Activated naive CD4-positive, alpha-beta T cell (primary cell): ENCODE measurements at regions not wholly inside any gene's neighbourhood (a gene's known extent, or its start where the extent isn't known, plus 50 kb on each side); places are given as distances from the start of the nearest gene placed in this dataset.

Experiments used
- DNase-seq, 4 experiments: peaks; one replicate each; lab custom pipeline; 2025; lab: John Stamatoyannopoulos, UW

DNA sequence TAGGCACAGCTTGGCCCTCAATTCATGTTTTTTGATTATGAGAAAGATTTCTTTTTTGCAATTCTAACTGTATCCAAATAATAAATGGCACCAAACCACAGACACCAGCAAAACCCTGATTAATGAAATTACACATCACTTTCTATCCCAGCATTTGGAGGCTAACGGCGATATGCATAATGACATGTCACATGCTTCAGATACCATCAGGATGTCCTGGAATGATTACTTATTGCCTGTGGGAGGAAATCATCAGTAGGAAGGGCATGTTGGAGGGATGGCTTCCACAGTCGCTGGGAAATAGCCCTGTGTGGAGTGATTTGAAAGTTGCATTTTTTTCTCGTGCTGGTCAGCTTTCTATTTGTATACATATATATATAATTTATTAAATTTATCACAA is 121.7 kb downstream of the CMPK2 start:
- no peak for DNase-seq

DNA sequence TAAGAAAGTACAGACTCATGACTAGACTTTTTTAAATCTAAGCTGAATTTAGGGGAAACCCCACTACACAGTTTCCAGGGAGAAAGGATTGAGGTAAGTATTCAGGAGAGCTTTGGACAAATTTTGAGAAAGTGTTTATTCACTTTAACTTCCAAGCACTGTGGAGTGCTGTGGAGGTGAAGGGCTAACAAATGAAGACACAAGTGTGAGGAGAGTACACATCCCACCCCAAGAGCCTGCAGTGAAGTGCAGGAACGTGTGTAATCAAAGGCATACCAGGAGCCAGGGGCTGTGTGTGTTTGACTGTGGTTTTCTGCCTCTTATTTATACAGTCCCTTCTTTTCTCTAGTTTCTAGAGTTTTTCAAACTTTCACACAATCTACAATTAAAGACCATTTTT is 118.3 kb downstream of the CMPK2 start:
- no peak for DNase-seq

DNA sequence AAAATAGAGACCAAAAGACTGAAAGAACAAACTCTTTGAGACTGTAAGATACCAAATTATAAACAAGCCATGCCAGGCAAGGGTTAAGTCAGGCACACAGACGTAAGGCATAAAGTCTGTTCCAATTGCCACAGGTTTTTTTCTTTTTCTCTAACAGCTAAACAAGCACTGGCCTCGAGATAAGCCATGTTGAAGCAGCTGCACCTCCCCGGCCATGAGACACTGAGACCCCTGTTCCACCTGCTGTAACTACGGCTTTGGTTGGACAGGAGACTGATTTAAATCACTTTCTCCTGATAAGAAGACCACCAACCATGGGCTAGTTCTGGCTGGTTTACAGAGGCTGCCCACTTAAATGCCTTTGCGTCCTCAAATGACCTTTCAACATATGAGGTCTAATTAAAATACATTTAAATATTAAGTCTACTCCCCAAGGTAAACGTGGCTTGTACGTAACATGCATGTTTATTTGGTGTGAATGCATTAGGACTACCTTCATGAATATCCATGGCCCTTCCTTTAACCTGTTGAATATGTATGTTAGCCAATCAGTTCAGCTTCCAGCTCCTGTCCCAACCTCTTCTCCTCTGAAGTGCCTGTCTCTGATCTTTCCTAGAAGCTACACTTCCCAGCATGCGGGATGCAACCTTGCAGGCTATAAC is 117.2 kb downstream of the CMPK2 start:
- DNase-seq = no peak

DNA sequence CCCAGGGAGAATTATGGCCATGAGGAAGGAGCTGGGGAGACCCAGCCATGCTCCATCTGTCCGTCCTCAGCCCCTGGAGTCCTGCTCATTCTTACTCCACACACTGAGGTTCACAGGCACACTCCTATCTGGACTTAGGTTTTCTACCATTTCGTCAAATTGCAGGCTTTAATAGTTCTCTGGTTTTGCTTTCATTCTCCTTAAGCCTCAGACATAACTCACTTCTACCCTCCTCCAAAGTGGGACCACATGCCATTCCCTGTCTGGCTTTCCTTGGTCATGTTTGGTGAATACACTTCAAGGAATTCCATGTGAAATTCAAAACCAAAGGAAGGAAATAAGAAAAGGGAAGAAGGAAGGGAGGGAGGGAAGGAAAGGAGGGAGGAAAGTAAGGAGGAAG is 115.7 kb downstream of the CMPK2 start:
- DNase-seq = no peak

DNA sequence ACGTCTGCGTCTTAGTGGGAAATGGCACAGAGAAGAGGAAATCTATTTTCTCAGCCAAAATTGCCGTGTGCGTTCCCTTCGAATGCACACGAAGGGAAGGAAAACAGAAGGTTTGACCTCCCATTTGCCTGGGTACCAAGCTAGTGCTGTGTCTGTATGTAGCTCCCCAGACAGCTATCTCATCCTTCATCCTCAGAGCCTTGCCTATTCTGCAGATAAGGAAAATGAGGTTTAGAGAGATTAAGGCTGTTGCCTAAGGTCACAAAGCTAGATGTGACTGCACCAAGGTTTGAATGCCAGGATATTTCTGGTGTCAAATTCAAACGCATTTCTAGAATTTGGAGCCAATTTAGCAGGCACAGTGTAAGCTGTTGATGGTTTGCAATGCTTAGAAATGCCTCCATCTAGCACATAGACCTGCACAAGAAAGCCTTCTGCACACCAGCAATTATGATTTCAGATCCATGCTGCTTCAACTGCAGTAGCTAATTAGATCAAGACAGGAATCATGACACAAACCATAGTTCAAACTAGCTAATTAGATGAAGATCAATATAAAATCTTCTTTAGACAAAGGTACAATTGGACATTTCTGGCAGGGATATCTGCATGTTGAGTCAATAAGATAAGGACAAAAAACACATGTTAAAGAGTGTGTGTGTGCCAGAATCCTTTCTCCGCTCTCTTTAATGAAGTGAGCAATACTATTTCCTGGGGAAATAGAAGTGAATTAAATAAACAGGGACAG is 115.1 kb downstream of the CMPK2 start:
- no peak for DNase-seq

DNA sequence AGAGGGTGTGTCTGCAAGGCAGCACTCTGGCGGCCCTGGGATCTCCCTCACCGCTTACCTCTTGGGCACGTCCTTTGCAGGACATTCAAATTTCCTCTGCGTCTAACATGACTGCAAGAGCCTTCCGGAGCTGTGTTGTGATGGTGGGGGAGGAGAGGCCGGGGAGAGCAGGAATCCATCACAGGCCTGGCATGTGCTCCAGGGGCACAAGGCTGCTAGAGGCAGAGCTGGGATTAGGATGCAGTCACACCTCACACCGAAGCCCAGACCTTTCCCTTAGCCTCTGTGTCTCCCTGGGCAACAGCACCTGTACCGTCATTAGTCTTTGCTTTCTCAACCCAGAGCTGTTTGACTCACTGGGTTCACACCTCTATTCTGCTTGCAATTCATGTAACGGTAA is 111.3 kb downstream of the CMPK2 start:
- DNase-seq = no peak

DNA sequence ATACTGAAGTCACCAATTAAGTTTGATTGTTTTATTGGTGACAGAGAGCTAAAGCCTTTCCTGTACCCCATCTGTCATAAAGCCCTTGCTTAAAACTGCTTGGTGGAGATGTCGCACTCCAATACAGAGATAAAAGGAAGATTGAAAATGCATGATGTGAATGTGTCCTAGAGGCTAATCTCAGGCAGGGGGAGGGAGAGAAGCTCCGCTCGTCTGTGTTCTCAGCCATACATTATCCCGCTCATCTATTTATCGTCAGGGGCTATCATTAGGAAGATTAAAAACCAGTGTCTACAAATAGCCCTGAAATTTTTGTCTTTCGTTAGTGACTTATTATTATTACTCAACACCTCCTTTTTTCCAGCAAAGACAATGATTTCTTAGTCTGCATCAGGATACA is 110.3 kb downstream of the CMPK2 start:
- DNase-seq = no peak

DNA sequence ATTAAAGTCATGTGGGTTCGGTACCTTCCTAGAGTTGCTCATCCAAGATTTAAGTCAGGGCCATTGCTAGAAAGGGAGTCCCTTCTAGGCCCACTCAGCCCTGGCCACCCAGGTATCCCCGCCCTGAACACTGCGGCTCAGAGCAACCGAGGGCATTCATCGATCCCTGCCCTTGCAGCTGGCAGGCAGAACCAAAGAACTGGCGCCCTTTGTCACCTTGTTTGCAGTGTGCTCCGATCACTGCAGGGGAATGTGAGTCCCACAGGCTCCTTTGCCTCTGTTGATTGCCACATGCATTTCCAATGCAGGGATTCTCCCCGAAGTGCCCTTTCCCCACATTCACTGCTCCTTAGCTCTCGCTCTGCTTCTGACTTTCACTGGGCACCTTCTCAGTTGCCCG is 108.5 kb downstream of the CMPK2 start:
- no peak for DNase-seq

DNA sequence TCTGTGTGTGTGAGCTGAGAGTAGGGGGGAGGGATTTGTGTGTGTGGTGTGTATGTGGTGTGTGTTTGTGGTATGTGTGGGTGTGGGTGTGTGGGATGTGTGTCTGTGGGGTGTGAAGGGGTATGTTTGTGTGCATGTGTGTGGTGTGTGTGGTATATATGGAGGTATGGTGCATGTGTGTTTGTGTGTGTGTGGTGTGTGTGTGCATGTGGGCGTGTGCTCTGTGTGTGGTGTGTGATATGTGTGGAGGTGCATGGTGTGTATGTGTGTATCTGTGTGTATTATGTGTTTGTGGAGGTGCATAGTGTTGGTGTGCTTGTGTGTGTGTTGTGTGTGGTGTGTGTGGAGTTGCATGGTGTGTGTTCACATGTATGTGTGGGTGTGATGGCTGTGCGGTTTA is 106.0 kb downstream of the CMPK2 start:
- DNase-seq = no peak

DNA sequence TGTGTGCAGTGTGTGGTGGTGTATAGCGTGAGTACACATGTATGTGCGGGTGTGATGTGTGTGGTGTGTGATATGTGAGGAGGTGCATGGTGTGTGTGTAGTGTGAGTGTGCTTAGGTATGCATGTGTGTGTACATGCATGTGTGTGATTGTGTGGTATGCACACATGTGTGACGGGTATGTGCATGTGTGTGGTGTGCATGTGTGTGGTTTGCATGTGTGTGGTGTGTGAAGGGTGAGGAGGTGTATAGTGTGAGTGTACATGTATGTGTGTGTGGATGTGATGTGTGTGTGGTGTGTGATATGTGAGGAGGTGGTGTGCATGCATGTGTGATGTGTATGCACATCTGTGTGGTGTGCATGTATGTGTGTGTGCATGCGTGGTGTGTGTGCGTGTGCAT is 105.6 kb downstream of the CMPK2 start:
- DNase-seq = no peak

DNA sequence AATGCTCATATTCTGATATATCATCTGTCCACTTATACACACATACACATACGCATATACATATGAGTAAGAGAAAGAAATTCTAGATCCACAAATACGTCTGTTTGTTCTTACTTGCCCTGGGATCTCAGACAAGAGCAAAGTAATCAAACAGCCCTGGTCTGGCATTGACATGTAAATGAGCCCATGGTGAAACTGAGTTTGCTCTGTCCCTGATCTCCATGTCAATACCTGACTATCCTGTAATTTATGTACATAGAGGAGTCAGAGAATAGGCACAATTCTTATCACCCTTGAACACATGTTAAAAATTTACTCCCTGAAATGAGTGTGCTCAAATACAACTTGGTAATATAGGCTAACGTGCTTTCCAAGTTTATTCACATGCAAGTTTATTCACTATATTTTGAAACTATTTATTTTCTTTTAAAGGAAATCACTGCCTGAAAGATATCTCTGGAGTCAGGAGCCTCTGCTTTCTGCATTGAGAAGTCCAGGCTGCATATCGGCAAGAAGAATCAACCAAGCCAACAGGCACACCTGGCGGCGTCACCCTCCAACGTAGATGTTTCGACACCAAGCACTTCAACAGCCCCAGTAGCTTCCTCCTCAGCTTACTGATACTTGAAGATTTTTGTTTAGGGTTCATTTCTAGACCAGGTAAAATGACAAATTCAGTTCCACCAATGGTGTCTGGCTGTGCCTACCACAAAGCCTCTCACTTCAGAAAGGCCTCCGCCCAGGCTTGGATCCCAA is 100.6 kb downstream of the CMPK2 start:
- DNase-seq = no peak

DNA sequence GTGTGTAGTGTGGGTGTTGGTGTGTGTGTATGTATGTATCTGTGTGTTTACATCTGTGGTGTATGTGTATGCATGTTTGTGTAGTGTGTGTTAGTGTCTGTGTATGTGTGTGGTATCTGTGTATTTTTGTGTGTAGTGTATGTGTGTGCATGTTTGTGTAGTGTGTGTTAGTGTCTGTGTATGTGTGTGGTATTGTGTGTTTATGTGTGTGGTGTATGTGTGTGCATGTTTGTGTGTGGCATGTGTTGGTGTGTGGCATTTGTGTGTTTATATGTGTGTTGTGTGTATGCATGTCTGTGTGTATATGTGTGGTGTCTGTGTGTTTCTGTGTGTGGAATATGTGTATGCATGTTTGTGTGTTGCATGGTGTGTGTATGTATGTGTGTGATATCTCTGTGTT is 96.4 kb downstream of the CMPK2 start:
- DNase-seq = no peak

DNA sequence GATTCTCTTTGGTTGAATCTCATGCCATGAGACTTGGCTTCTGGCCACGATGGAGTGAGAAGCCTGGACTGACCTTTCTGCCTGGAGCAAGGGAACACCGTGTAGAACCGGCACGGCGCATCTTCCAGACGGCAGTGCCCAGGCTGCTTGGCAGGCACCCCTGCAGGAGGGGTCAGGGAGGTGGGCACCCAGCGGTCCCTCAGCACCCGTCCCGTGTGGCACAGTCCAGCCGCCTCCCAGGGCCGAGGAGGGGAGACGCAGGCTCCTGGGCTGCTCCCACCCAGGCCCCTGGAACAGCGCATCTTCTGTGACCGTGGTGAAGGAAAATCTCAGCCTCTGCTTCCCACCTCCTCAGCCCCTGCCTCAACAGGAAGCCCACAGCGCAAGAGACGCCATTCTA is 95.7 kb downstream of the CMPK2 start:
- DNase-seq = no peak

DNA sequence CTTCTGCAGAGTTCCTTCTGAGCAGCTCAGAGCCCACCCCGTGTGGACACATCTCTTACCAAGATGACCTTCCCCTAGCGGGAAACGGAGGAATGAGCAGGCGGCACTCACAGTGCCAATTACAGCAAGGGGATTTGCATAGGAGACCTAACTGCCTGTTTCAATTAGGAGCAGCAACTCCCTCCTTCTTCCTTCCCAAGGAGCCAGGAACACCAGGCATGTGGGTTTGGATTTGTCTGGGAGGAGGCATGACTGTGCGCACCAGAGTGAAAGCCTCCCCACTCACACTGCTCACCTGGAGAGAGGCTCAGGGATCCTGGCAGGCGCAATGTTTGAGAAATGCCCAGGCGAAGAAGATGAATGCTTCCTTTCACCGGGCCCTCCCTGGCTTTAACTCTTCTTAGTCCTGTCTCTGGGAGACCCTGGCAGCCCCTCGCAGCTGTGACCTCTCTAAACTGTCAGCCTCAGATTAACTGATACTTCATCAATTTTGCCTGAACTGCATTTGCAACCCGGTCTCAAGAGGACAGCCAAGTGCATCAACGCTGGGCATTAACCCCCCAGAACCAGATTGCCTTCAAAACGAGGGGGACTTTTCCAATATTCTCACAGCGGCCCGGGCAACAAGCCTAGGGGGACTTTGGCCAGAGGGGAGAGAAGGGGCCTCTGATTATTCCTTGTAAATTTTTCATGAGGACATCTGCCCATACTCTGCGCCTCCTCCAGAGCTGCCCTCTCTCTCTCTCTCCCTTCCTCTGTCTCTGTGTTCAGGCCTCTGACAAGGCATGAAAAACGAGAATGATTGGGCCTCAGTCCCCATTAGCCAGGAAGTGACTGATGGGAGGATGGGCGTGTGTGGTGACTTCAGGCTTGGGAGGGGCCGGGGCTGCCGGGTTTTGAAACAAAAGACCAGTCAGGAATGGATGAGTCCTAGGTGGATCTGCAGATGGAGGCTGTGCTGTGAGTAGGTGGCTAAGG is 93.8 kb downstream of the CMPK2 start:
- no peak for DNase-seq

DNA sequence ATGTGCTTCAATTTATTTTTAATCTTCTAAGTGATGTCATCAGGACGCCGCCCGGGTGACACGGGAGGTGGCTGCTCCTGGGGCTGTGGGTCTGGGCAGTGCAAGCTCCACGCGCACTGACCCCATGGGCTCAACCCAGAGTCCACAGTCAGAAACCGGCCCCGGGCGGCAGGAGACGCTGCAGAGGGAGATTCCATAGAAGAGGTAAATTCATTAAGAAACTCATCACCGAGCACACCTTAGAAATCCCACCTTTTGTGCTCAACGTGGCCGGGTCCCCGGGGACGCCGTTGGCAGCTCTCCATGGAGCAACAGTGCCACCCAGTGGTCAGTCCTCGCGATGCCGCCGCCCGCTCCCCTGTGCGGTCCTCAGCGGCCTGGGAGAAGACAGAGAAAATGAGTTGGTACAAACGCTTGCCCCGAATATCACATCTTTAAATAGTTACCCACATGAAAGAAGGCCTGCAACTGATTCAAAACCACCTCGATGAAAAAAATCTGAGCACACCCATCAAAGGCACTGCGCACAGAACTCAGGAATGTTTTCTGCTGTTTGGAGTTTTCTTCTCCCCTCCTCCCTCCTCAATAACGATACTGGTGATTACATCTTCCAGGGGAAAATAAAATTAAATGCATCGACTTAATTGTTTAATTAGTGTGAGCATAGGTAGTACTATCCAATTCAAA is 92.6 kb downstream of the CMPK2 start:
- DNase-seq = peak; percentile 46 to 72 (median 67)

DNA sequence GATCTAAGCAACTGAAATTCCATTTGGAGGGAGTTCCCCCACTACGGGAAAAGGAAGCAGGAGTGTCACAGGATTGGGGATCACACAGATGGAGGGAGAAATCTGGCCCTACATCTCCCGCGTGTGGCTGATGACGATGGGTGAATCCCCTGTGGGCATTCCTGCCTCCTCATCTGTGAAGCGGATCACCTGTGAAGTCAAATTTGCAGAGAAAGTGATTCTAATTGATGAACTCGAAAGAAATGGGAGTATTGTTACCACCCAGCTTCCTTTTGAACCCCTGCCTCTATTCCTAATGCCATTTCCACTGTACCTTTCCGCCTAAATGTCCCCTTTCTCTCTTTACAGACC is 92.0 kb downstream of the CMPK2 start:
- DNase-seq = no peak

DNA sequence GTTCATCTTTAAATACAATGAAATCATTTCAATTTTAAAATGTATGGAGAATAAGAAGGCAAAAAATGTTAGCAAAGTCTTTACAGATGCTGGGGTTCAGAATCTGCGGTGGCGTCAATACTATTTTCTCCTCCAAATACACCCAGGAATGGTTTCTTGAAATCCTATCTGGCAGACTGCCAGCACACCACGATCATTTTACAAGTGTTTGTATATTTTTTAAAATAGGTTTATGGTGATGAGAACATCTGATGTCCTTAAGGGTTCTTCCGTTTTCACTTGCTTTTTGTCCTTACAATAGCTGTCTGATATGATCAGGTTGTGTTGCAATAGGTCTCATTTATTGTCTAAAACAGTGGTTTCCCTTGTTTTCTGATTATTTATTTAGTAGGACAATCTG is 89.6 kb downstream of the CMPK2 start:
- no peak for DNase-seq

DNA sequence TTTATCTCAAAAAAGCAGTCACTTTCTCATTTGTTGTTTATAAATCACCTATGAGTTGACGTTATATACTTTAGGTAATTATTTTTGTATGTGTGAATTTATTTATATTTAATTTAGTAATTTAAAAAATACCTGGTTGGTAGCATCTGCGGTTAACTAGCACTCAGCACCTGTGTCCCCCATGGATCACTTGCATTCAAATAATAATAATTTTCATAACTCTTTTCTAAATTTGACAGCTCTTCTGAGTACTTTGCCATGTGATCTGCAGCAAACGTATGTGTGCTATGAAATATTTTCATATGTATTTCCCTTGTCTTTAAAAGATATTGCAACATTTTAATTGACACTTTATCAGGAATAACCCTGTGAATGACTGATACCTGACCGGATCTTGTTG is 88.1 kb downstream of the CMPK2 start:
- no peak for DNase-seq

DNA sequence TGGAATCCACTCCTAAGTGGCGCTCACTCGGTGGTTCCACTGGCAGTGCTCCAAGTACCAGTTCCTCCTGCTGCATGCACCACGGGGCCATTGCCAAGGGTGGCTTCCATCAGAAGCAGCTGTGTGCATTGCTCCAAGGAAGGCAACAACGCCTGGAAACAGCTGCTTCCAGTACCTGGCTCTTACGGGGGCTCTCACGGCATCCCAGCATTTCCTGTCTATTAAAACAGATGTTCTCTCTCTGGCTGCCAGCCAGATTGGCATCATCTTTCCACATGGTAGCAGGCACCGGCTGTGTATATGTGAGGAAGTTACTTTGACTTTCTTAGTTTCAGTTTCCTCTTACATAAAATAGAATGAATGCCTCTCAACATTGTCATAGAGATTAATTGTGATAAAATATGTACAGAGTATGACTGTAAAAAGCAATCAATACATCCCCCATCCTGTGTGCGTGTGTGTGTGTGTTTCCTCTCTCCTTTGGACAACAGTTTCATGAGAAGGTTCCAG is 84.9 kb downstream of the CMPK2 start:
- no peak for DNase-seq

DNA sequence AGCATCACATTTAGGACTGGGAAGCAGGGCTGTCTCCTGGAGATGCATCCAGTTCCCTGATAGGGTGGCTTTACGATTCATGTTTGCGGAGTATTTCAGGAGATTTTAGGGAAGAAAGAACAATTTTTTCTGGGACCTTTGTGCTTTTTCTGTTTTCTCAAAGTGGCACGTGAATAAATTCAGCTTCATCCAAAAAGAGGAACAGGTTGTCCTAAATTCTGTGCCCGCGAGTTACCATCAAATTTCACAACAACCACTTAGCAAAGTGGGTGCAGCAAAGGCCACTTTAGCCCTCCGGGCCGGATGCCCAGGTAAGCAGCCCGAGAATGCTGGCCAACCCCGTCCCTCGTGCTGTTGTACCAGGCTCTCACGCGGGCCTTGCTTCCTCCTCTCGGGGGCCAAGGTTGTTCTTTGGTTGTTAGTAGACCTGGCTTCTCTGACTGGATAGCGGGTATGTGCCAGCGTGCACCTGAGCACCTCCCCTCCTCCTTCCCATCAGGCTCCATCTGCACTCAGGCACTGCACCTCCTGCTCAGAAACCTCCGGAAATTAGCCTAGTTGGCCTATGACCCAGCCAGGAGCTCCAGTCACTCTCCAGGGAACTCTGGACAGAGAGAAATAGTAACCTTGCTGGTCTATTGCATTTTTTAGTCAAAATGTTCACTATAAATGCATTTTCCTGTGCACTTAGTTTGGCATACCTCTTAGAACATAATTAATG is 83.0 kb downstream of the CMPK2 start:
- no peak for DNase-seq

DNA sequence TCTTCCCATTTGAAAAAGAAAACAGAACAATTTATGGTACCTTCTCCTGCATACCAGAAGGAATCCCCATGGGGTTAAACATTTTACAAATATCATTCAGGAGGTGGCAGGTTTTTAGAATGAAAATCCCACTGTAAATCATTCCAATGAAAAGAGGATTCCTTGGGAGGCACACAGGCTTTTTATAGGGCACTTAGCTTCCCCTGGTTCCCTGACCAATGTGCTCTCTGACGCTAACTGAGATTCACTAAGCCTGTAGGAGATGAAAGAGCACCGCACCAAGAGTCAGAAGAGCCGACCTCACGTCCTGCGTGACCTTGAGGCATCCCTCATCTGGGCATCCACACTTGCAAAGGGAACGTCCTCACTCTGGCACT is 82.5 kb downstream of the CMPK2 start:
- DNase-seq = no peak
